GM21528 (cell line): ENCODE measurements at regions not wholly inside any gene's neighbourhood (a gene's known extent, or its start where the extent isn't known, plus 50 kb on each side); places are given as distances from the start of the nearest gene placed in this dataset.

Source experiments
- ATAC-seq: cut with Tn5 transposase; IDR thresholded peaks from one replicate; pipeline ENCODE4 v1.9.1; 2021; ENCODE audit warnings: mild to moderate bottlenecking, moderate library complexity; ENCODE audit not compliant: unreplicated experiment, low FRiP score

DNA sequence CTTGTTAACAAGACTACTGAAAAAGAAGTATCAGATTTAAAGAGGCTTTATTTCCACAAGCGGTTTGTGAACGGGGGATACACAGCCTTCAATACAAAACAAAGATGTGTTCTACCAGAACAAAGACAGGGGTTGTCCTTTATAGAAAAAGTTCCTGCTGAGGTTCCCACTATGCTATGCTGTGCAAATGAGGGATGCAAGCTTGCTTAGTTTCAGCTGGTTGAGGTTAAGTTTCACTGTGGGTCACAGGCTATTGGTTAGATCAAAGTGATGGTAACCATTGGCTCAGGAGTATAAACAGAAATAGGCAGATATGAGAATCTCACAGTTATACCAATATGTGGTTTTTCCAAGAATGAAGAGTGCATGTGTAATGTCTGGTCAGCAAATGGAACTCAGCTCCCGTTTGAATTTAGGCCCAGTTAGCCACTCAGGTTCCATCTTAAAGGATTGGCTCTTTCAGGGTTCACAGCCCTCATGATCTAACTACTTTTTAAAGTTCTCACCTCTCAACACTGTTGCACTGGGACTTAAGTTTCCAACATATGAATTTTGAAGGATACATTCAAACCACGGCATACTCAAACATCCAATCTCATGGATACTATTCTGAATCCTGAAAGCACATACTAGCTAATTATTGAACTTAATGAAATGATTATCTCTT is 215.4 kb upstream of the DCN start:
- no peak for ATAC-seq

DNA sequence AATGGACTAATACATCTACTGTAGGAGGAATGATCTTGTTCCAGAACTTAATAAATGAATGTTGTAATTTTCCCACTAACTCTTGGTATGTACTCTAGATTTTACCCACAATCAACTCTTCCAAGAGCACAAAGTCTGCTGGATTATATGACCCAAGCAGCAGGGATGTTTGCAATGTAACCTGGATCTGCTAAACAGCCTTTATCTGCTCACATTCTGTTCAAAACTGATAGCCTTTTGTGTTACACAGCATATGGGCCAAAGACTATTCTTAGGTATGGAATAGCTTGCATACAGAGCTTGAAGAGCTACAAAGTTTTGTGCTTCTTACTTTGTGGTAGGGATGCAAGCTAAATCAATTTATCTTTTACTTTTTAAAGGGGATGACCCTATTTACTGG is 213.7 kb upstream of the DCN start:
- no peak for ATAC-seq

DNA sequence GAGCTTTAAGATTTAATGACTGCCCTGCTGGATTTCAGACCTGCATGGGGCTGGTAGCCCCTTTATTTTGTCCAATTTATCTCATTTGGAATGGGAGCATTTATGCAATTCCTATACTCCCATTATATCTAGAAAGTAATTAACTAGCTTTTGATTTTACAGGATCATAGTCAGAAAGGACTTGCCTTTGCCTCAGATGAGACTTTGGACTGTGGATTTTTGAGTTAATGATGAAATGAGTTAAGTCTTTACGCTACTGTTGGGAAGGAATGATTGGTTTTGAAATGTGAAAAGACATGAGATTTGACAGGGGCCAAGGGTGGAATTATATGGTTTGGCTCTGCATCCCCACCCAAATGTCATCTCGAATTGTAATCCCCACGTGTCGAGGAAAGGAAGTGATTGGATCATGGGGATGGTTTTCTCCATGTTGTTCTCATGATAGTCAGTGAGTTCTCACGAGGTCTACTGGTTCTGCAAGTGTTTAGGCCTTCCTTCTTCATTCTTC is 213.1 kb upstream of the DCN start:
- ATAC-seq, result no peak

DNA sequence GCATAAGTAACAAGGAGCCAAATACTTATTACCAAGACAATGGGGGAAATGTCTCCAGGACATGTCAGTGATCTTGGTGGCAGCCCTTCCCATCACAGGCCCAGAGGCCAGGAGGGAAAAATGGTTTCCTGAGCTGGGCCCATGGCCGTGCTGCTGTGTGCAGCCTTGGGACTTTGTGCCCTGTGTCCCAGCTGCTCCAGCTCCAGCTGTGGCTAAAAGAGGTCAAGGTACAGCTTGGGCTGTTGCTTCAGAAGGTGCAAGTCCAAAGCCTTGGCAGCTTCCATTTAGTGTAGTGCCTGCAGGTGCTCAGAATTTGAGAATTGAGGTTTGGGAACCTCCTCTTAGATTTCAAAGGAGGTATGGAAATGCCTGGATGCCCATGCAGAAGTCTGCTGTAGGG is 212.3 kb upstream of the DCN start:
- ATAC-seq, result no peak

DNA sequence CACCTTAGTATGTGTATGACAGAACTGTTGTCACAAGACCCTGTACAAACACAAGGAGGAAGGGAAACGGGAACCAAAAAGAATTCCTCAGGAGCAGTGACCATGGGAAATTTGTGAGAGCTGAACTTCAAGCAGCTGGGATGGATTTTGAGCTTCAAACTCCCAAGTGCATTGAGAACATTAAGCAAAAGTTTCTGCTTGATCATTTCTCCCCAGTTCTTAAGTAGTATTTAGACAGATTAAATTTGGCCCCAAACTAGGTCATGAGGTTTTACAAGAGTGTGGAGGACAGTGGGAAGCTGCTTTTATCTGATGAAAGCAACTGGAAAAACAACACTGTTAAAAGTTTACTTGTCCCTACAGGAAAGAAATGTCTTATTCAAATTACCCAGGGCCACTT is 206.0 kb upstream of the DCN start:
- ATAC-seq, result no peak

DNA sequence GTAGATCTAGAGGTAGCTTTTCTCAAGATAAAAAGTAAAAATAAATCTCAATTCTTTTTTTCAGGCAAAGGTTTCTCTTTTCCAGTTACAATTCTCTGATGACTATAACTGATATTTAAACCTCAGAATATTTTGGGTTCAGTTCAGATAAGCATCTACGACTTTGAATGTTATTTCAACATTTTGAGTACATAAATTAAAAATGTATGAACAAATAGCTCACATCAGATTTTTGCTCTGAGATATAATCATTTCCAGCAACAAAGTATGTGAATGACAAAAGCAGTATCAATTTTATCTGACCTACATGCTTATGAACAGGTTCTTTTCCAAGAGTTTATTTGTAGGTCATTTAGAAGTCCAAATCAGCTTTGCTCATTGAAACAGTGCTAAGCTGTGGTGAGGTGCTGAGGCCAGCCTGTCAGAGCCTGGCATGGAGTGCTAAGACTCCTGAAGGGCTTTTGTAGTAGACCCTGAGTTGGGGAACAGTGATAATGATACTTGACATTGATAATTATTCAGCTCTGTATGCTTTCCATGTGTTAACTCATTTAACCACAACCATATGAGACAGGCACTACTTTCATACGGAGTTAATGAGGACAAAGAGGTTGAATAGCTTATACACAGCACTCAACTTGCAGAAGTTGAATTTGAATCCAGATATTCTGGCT is 205.0 kb upstream of the DCN start:
- no peak for ATAC-seq

DNA sequence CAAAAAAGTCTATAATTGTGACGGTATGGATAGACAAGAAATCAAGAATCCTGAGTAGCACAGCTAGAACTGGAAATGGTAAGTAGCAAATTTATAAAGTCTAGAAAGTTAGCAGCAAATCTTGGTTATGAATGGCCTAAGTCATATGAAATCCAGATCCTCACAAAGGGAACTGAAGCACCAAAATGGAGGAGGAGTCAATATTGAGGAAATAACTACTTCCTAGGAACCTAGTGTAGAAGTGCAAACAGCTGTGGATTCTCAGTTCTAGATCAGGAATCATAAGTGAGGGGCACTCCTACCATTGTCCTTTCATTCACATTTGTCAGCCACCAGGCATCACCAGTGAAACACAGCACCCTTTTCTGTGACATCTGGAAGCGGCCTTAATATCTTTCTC is 202.2 kb upstream of the DCN start:
- no peak for ATAC-seq

DNA sequence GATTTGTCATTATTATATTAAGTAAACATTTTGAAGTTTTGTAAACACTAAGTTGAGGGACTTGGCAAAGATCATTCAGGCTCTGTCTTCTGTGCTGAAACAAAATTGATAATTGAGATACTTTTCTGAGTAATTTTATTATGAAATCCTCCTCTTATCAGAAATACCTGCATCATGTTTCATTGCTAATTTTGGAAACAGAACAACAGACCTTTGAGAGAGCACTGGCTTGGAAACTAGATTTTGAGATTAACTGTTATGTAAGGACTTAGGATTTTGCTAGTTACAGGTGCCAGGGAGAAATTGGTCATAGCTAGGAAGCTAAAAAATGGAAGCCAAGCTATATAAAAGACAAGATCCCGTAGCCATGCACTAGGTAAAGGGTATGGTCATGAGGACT is 201.7 kb upstream of the DCN start:
- no peak for ATAC-seq

DNA sequence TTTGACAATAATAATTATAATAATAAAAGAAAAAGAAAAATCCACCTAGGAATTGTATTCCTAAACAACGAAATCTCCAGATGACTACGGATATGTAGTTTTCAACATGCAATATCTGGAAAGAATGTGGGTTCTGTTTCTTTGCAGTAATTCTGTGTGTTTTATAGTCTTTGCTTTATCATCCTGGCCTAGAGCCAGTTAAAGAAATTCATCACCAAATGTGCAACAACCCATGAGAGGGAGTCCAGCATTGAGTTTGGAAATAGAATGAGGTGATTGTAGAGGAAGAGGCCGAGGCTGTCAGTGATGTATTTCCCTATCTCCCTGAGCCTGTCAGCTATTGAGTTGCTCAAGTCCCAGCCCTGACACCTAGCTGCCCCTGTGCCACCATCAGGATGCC is 200.5 kb upstream of the DCN start:
- no peak for ATAC-seq

DNA sequence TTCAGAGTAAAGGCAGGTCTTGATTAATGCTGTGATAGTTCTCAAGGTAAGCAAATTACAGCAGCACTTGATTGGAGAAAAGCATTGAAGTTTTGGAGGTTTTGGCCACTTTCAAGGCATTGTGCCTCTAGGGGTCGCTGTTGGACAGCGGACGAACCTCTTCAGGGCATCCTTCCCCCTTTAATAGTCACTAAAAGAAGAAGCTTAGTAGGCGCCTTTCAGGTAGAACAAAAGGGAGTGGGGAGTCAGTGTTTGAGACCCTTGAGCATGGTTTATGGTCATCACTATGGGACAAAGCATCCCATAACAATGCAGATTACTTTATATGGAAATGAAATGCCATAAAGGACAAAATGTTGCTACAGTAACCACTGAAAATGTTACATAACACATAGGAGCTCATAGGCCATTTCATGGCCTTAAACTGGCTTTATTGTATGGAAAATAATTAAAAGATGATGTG is 199.5 kb upstream of the DCN start:
- ATAC-seq, result peak; percentile 78

DNA sequence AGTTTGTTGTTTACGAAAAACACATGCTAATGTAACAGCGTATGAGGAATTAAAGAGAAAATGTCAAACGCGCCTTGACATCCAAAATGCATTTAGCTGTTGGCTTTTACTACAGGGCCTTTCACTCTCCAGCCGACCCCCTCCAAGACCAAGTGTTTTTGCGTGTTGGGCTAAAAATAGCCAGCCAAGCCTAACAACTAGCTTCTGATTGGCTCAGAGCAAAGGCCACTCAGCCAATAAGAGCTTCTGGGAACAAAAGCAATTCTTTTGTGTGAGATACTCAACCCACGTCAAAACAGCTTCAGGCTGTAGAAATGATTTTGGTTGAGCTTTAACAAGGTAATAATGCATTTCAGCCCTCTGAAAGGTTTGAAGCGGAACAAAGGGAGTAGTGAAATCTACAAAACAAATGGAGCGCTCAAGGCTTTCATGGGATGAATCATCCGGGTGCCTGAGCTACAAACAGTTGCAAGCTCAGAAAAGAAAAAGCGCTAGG is 198.7 kb upstream of the DCN start:
- ATAC-seq, result no peak

DNA sequence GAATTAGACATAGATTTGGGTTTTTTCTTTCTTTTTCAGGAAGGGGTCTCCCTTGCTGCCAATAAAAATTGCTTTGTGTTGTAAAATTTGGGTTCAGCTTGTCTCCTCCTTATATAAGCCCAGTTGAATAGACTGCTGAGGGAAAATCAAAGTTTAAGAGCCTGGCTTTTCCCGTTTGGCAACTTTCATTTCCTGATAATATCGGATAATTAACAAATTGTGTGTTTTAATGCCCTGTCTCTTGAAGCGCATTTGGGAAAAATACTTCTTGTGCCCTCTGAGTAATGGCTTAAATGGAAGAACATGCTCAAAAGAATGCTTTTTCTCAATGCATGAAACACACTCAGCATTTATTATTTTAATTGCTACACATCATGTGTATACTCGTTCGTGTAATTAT is 198.0 kb upstream of the DCN start:
- no peak for ATAC-seq

DNA sequence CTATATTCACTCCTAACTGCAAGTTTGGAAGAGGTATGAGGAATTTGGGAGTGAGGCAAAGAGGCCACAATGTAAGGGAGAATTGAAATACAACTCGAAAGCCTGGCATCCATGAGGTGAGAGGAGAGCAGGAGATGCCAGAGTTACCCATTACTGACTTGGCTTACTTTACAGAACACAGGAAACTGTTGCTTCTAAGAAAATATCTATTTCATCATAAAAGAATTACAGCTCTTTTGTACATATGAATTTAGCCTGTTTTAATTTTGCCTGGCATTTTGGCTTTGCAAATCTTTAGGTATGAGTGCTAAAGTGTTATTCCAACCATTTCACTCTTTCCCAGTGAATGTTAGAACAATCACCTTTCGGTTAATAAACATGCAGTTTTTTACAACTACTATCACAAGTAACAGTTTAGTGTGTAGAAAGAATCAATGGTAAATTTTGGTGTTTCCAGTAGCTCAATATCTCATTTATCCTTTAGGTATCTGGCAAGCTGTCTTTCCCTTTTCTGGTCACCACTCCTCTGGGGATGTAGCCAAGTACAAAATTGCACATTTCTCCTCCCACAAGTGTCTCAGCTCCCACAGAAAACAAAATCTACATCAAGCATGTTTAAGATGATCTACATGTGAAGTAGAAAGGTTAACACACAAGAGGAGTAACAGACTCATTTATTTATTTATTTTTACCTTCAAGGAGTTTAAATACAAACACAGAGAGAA is 196.6 kb upstream of the DCN start:
- no peak for ATAC-seq

DNA sequence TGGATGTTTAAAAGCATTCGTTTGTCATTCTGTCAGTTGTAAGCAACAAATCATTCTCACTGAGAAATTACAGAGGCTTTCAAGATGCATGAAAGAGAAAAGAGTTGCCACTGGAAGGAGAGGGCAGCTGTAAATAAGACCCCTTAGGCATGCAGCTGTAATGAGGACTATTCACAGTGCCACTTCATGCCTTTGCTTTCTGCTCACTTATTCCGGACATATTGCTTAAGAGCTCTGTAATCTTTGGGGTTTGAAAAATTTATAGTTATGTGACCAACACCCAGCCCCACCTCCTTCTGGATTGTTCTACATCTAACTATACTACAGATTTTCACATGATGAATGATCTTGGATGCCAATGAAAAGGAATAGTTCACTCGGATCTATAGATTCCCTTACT is 194.8 kb upstream of the DCN start:
- ATAC-seq, result no peak

DNA sequence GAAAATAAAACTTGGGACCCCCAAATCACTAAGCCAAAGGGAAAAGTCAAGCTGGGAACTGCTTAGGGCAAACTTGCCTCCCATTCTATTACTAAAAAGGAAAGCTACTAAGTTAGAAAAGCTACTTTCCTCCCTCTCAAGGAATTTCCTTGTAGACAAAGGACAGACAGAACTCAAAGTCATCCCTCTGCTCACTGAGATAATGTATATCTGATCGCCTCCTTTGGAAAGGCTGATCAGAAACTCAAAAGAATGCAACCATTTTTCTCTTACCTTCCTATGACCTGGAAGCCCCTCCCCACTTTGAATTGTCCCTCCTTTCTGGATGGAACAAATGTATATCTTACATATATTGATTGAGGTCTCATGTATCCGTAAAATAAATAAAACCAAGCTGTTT is 190.5 kb upstream of the DCN start:
- ATAC-seq, result no peak

DNA sequence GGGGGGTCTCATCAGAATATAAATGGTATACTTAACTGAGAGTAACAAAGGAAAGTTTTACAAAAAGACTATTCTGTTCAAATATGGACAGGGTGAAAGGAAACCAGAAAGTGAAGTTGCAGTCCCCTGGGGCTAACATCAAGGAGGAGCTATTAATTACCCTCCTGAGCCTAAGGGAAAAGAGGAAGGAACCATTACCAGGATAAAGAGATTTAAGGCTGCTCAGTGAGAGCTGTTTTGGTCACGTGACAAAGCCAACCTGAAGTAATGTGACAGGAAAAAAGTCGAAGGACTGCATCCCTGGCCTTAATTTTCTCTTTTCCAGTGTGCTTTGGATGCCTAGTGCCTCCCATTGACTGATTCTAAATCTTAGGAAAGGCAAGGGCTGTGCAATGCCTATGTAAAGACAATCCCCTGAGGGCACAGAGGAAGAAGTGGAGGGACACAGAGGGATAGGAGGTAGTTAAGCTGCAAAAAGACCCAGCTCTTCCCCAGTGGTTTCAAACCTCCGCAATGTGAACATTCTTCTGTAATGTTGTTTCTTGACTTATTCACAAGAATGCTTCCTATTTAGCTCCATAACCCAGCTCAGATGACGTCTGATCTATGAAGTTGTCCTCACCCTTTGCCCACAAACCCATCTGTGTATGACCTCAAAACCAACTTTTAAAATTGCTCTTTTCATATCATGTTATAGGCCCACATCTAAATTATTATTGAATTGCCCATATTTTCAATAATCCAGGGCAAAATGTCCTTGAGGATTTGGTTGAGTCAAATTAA is 187.7 kb upstream of the DCN start:
- ATAC-seq, result no peak

DNA sequence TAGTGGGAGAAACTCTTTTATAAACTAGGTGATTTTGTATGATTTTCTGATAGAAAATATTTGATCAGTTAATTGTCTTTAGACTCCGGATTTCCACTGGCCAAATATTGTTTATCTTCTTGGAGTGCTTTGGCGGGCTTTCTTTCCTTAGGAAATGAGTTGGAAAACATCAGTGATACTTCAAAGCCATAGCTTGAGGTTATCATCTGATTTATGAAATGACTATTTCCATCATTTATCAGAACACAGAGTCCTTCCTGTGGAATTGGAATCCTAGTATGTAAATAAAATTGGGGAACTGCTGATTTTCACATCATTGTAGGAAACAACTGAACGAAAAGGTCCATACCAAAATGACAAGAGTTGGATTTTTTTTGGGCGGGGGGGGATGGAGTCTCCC is 186.0 kb upstream of the DCN start:
- ATAC-seq, result no peak

DNA sequence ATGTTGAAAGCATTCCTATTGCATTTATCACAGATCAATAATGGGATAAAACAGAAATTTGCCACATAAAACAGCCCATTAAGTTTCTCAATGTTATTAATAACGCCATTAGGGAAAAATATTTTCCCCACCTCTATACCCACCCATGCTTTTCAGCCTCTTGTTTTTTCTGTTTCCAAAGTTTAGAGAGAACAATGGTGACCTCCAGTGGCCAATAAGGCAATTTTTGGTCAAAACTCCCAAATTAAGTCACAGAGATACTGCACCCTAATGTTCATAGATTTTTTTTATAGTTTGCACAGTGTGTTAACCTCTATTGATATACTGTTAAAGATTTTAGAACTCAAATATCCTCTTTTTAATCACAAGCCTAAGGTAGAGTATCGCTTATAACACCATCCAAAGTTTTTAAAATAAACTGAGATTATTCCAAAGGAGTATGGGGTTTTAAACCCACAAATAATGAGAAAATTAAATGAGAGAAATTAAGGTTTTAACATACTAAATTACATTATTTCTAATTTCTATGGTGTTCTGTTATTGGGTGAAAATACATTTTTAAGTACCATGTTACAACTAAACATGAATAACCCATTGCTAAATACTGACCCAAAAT is 184.7 kb upstream of the DCN start:
- no peak for ATAC-seq

DNA sequence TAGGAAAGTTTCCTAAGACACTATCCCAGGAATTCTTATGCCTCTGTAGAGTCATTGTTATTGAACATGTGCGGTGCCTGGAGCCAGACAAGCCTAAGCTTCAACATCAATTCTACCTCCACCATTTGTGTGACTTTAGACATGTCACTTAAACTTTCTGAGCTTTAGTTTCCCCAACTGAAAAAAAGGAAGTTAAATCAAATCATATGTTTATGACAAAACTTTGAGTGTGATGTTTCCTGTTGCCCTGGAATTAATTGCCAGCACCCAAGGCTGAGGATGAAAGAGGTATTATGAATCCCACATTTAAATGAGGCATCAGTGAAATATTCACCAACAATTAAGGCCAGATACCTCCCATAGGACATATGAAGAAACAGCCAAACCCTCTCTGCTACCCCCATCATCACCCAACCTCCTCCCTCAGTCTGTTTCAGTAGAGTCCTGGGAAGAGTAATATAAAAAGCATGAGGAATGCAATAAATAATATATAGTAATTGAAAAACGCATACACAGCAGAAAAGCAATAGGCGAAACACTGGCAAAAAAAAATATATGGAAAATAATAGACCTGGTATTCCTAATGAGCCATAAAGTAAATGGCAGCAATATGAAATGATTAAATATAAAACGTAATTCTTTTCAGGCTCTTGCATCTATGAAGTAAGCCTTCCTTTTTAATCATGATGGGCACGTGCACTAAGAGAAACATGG is 182.0 kb upstream of the DCN start:
- no peak for ATAC-seq

DNA sequence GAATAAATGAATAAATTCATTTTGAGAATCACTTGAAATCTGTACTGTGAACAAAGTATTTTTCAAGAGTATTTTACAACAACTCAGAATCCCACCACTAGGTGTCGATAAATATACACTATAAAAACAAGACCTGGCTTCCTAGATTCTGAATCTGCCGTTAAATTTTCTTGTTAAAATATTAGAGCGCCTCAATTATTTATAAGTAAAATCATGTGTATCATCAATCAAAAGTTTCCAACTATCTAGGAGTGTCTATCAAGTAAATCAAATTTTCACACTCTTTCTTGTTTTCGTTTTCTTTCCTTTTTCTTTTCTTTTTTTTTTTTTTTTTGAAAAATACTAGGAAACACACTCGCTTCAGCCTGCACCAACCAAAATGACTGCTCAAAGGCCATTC is 179.2 kb upstream of the DCN start:
- ATAC-seq, result peak; percentile 59
